Pancreas (tissue), 10 donors: ENCODE measurements at regions not wholly inside any gene's neighbourhood (a gene's known extent, or its start where the extent isn't known, plus 50 kb on each side); places are given as distances from the start of the nearest gene placed in this dataset.

Source experiments
- ATAC-seq, 4 donors: fragments of 200-7000 bp; cut with Tn5 transposase; one replicate each; pipeline versions ENCODE4 v1.8.0 to v1.9.1; 2020; ENCODE audit warnings: mild to moderate bottlenecking in 4 of 4, moderate library complexity in 4 of 4
- DNase-seq, 6 donors: peaks; one replicate each; pipeline ENCODE4 v3.0.0-alpha.2; 2020
- FAIRE-seq: peaks from 2 replicates; lab custom pipeline; 2012; peaks lifted over from hg19 to GRCh38; lab: Jason Lieb, UNC
- H3K27ac ChIP-seq, 4 donors: fragments of 200-600 bp; sonication (generic); 1 replicate in 3 of 4; 2 replicates in 1 of 4; pipeline versions ENCODE4 v1.5.0 to v1.8.0; 2020
- H3K27me3 ChIP-seq, 4 donors: fragments of 200-600 bp; one replicate each; pipeline ENCODE4 v1.8.0; 2021
- H3K36me3 ChIP-seq, 3 donors: fragments of 200-600 bp; sonication (generic) in 1 of 3; one replicate each; pipeline versions ENCODE4 v1.5.0 to v1.8.0; 2020 to 2021
- H3K4me1 ChIP-seq, 3 donors: fragments of 200-600 bp; one replicate each; pipeline ENCODE4 v1.8.0; 2021
- H3K4me3 ChIP-seq, 4 donors: fragments of 200-600 bp; sonication (generic) in 2 of 4; one replicate each; pipeline versions ENCODE4 v1.5.0 to v1.8.0; 2020 to 2021
- H3K9me3 ChIP-seq, 4 donors: fragments of 200-600 bp; one replicate each; pipeline ENCODE4 v1.8.0; 2021
- CTCF ChIP-seq, 4 donors: fragments of 200-600 bp; sonication (generic) in 3 of 4; IDR thresholded peaks; one replicate each; pipeline versions ENCODE4 v1.5.0 to v1.8.0; 2021; ENCODE audit warnings: antibody characterized with exemption in 4 of 4
- WGBS, 2 donors: extraction: QIAGEN DNeasy Blood & Tissue Kit; methylation state at CpG; one replicate each; pipeline ENCODE4 v1.1.7; 2013; 5-methylcytosine and 5-hydroxymethylcytosine counted together
- intact Hi-C, 3 donors: fragments of 100-400 bp; cut with DNase I; formaldehyde crosslinking; loops; one replicate each; pipeline versions ENCODE4 v1.11.1 to v1.14.2; 2022
- donor health status: healthy with polysubstance abuse.
- donor health status: DM: no; HTN: no; CAD: no; lungs with moderate emphysema.
- donor health status: DM: no; HTN: no; CAD: no.
- donor health status: control.
- donor health status: control.
- donor health status: Bipolar disorder and iron deficiency.
- donor health status: DM: yes; HTN: yes; CAD: no.
- donor health status: DM: no; HTN: no; CAD: no.
- donor health status: DM: no; HTN: no; CAD: no.
- donor health status: DM: yes; HTN: yes; CAD: no.

DNA sequence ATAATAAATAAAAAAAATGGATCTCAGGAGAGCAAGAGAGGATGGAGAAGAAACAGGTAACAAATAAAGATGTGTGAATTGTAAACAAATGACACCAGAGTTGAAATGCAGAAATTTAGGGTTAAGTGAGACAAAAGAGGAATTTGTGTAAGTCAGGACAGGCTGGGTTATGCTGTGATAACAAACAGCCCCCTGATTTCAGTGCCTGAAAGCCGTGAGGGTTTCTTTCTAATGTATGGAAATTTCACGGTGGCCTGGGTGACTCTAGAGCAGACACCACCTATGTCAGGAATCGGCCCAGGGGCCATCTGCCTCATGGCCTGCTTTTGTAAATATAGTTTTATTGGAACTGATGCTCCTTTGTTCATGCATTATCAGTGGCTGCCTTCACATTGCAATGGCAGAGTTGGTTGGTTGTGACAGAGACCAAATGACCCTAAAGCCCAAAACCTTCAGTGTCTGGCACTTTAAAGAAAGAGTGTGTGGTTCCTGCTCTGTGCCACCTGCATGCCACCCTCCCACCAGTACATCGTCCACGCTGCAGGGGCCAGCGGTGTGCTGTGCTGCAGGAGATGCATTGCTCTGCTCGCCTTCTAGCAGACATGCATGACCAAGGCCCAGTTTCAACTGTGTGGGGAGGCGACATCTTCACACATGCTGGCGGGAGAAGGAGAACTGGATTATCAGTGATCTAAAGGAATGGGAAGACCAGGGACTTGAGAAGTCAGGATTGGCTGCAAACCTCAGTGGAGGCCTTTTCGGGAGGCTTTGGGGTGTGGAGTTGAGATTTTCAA lies 221.2 kb upstream of the APCDD1 start:
- WGBS, 2 donors: 88 to 91% methylated on average over 10 of the region's 10 CpGs
- Histone ChIP-seq H3K4me1 (no peaks in the 10 kb centered on the region), H3K27ac (no peak overlapping the region), H3K9me3 (no peaks in the 10 kb centered on the region), H3K36me3 (no peaks in the 10 kb centered on the region), H3K27me3 (no peaks in the 10 kb centered on the region), H3K4me3 (no peak overlapping the region)
- ATAC-seq (no peak), FAIRE-seq (no peak), DNase-seq (no peak)
- TF ChIP-seq CTCF (IDR thresholded peaks at IDR 0.05): no peak
- intact Hi-C loops: no loop called here

- Histone ChIP-seq H3K27ac (no peak overlapping the region), H3K36me3 (no peaks in the 10 kb centered on the region), H3K9me3 (no peaks in the 10 kb centered on the region), H3K27me3 (no peaks in the 10 kb centered on the region), H3K4me1 (peaks cover 0 to under 1% (median 0%) of the 10 kb centered on the region in 3 donors), H3K4me3 (no peak overlapping the region)
- WGBS, 2 donors: 84 to 92% methylated on average over 5 of the region's 5 CpGs
- FAIRE-seq (no peak), DNase-seq (no peak), ATAC-seq (no peak)
- intact Hi-C loops: no loop called here
- TF ChIP-seq CTCF (IDR thresholded peaks at IDR 0.05): no peak
Measured at GRCh38 chr18:10234281-10234680, 220.2 kb upstream of the APCDD1 start.

- Histone ChIP-seq H3K4me1 (peaks cover 0 to 6% (median 0%) of the 10 kb centered on the region in 3 donors), H3K9me3 (no peaks in the 10 kb centered on the region), H3K4me3 (no peak overlapping the region), H3K27me3 (no peaks in the 10 kb centered on the region), H3K27ac (no peak overlapping the region), H3K36me3 (no peaks in the 10 kb centered on the region)
- DNase-seq: no peak
- peak in 3 of 4 donors; percentile 52 to 64 (median 53) for ATAC-seq
- intact Hi-C loops: no loop called here
- 58 to 65% methylated on average over 6 of the region's 6 CpGs for WGBS, 2 donors
- TF ChIP-seq CTCF (IDR thresholded peaks at IDR 0.05): no peak
- no peak for FAIRE-seq
Measured at GRCh38 chr18:10234912-10235660, 219.3 kb upstream of the APCDD1 start.

GRCh38 chr18:10235661-10235952 lies 218.8 kb upstream of the APCDD1 start:
- WGBS, 2 donors: 69 to 70% methylated on average over 2 of the region's 2 CpGs
- no peak overlapping the region for H3K27ac ChIP-seq
- intact Hi-C loops: no loop called here
- H3K4me3 ChIP-seq: no peak overlapping the region
- TF ChIP-seq CTCF (IDR thresholded peaks at IDR 0.05): no peak
- no peaks in the 10 kb centered on the region for H3K27me3 ChIP-seq
- FAIRE-seq (no peak), ATAC-seq (peak in 2 of 4 donors; percentile 44 to 65), DNase-seq (peak in 2 of 6 donors; percentile 51 to 63)
- no peaks in the 10 kb centered on the region for H3K36me3 ChIP-seq
- H3K9me3 ChIP-seq: no peaks in the 10 kb centered on the region
- peaks cover 0 to 6% (median 0%) of the 10 kb centered on the region in 3 donors for H3K4me1 ChIP-seq

GRCh38 chr18:10239103-10239502 lies 215.3 kb upstream of the APCDD1 start:
- intact Hi-C loops: no loop called here

More at GRCh38 chr18:10239103-10239502, 215.3 kb upstream of the APCDD1 start:
- Histone ChIP-seq H3K27me3 (no peaks in the 10 kb centered on the region), H3K9me3 (no peaks in the 10 kb centered on the region), H3K36me3 (no peaks in the 10 kb centered on the region), H3K27ac (no peak overlapping the region), H3K4me1 (peaks cover 0 to 12% (median 2%) of the 10 kb centered on the region in 3 donors), H3K4me3 (no peak overlapping the region)
- WGBS, 2 donors: 52 to 57% methylated on average over 11 of the region's 11 CpGs
- FAIRE-seq (no peak), ATAC-seq (peak in 2 of 4 donors; percentile 34 to 40), DNase-seq (peak in 1 of 6 donors; percentile 44)
- no peak for TF ChIP-seq CTCF (IDR thresholded peaks at IDR 0.05)
